B cell (primary cell): ENCODE measurements at regions not wholly inside any gene's neighbourhood (a gene's known extent, or its start where the extent isn't known, plus 50 kb on each side); places are given as distances from the start of the nearest gene placed in this dataset.

ENCODE experiments used
- ATAC-seq: fragments of 200-7000 bp; cut with Tn5 transposase; one replicate; pipeline ENCODE4 v1.10.0; 2021; ENCODE audit warnings: low read depth, mild to moderate bottlenecking, moderate number of reproducible peaks, moderate library complexity
- CTCF ChIA-PET: fragments of 350-600 bp; sonication (Branson Sonifier 250); formaldehyde crosslinking; loops from one replicate; lab custom pipeline; 2021; ENCODE audit warnings: antibody characterized with exemption, inconsistent platforms; lab: Charles Lee
- POLR2A ChIA-PET: fragments of 350-600 bp; sonication (Branson Sonifier 250); formaldehyde crosslinking; loops from one replicate; lab custom pipeline; 2021; ENCODE audit warnings: antibody characterized with exemption; lab: Charles Lee
- DNase-seq: peaks from one replicate; pipeline ENCODE4 v3.0.0; 2013
- H2AFZ ChIP-seq: 2 replicates; pipeline ENCODE4 v1.6.1; 2012; ENCODE audit warnings: mild to moderate bottlenecking, low read depth, low read length; ENCODE audit not compliant: insufficient read depth, poor library complexity, severe bottlenecking
- H3K27ac ChIP-seq, 2 donors: 1 replicate in 1 of 2; 2 replicates in 1 of 2; pipeline ENCODE4 v1.5.1; 2012 to 2013; ENCODE audit warnings: low read length in 2 of 2, mild to moderate bottlenecking in 2 of 2, moderate library complexity in 1 of 2
- H3K27me3 ChIP-seq, 4 experiments: fragments of 200-600 bp in 1 of 4; sonication (generic) in 1 of 4; replicated peaks in 1 of 4; 1 replicate in 2 of 4; 2 replicates in 2 of 4; pipeline versions ENCODE4 v1.6.1 to v1.7.0; 2013 to 2016; ENCODE audit warnings: low read length in 3 of 4, mild to moderate bottlenecking in 2 of 4, mixed read lengths in 1 of 4, moderate library complexity in 1 of 4; ENCODE audit not compliant: insufficient read depth in 4 of 4, control insufficient read depth in 3 of 4; ENCODE audit errors: control extremely low read depth in 1 of 4
- H3K36me3 ChIP-seq, 2 experiments: replicated peaks in 1 of 2; 1 replicate in 1 of 2; 2 replicates in 1 of 2; pipeline versions ENCODE4 v1.6.1 to v1.7.1; 2013; ENCODE audit warnings: low read length in 1 of 2; ENCODE audit not compliant: insufficient read depth in 2 of 2, control insufficient read depth in 1 of 2; ENCODE audit errors: control extremely low read depth in 1 of 2, extremely low read depth in 1 of 2
- H3K4me1 ChIP-seq, 2 donors: fragments of 200-600 bp in 1 of 2; sonication (generic) in 1 of 2; 1 replicate in 1 of 2; 2 replicates in 1 of 2; pipeline versions ENCODE4 v1.5.1 to v1.6.1; 2013 to 2017; ENCODE audit warnings: low read length in 2 of 2; ENCODE audit not compliant: control insufficient read depth in 2 of 2, insufficient read depth in 2 of 2
- H3K4me2 ChIP-seq: replicated peaks from 2 replicates; pipeline ENCODE3; 2012; ENCODE audit warnings: mild to moderate bottlenecking, low read depth, low read length; ENCODE audit not compliant: poor library complexity, severe bottlenecking
- H3K4me3 ChIP-seq, 5 experiments: fragments of 200-600 bp in 1 of 5; sonication (generic) in 1 of 5; 1 replicate in 3 of 5; 2 replicates in 2 of 5; pipeline versions ENCODE4 v1.5.1 to v1.7.0; 2011 to 2016; ENCODE audit warnings: low read length in 4 of 5, mild to moderate bottlenecking in 4 of 5, low read depth in 2 of 5, control low read depth in 1 of 5, moderate library complexity in 1 of 5; ENCODE audit not compliant: insufficient read depth in 1 of 5; ENCODE audit errors: control extremely low read depth in 1 of 5, extremely low read depth in 1 of 5
- H3K79me2 ChIP-seq: fragments of 200-600 bp; sonication (generic); one replicate; pipeline ENCODE4 v1.6.0; 2016; ENCODE audit warnings: low read length; ENCODE audit not compliant: control insufficient read depth, insufficient read depth
- H3K9ac ChIP-seq: fragments of 200-600 bp; sonication (generic); 2 replicates; pipeline ENCODE4 v1.6.1; 2017; ENCODE audit warnings: mild to moderate bottlenecking, low read length, moderate library complexity
- H3K9me3 ChIP-seq, 3 donors: one replicate each; pipeline versions ENCODE4 v1.6.1 to v1.7.1; 2013; ENCODE audit warnings: low read length in 2 of 3; ENCODE audit not compliant: control insufficient read depth in 2 of 3, insufficient read depth in 1 of 3; ENCODE audit errors: control extremely low read depth in 1 of 3
- H4K20me1 ChIP-seq: 2 replicates; pipeline ENCODE4 v1.6.0; 2012; ENCODE audit warnings: mild to moderate bottlenecking, low read length; ENCODE audit not compliant: insufficient read depth, control insufficient read depth, poor library complexity, severe bottlenecking
- H3K27ac Mint-ChIP-seq: one replicate; pipeline ENCODE4 v1.8.0; 2021; ENCODE audit warnings: mixed read lengths
- H3K27me3 Mint-ChIP-seq: one replicate; pipeline ENCODE4 v1.8.0; 2021; ENCODE audit warnings: mixed read lengths
- H3K4me1 Mint-ChIP-seq: one replicate; pipeline ENCODE4 v1.8.0; 2021; ENCODE audit warnings: mixed read lengths
- H3K4me3 Mint-ChIP-seq: one replicate; pipeline ENCODE4 v1.8.0; 2021; ENCODE audit warnings: mixed read lengths
- H3K9me3 Mint-ChIP-seq: one replicate; pipeline ENCODE4 v1.8.0; 2022; ENCODE audit warnings: mixed read lengths; ENCODE audit not compliant: insufficient read depth
- CTCF ChIP-seq: fragments of 200-600 bp; IDR thresholded peaks from one replicate; pipeline ENCODE4 v1.8.0; 2022; ENCODE audit warnings: antibody characterized with exemption, mild to moderate bottlenecking
- EZH2 ChIP-seq: IDR thresholded peaks from 2 replicates; pipeline ENCODE4 v1.6.1; 2012; ENCODE audit warnings: borderline replicate concordance, low read depth, mild to moderate bottlenecking, moderate library complexity, low read length; ENCODE audit not compliant: insufficient read depth, poor library complexity, severe bottlenecking
- WGBS: methylation state at CpG from one replicate; pipeline ENCODE4 v1.1.5; 2013; ENCODE audit warnings: missing lambda C conversion rate; ENCODE audit not compliant: insufficient coverage; 5-methylcytosine and 5-hydroxymethylcytosine counted together
- intact Hi-C: fragments of 100-400 bp; cut with micrococcal nuclease; formaldehyde crosslinking; loops from one replicate; pipeline ENCODE4 v1.10.0; 2022

GRCh38 chr19:32241306-32241705 lies 104.1 kb upstream of the ZNF507 start:
- no peak overlapping the region for H3K9ac ChIP-seq
- H3K4me1 ChIP-seq, result no peaks in the 10 kb centered on the region
- intact Hi-C loops, result no loop called here
- Mint-ChIP-seq H3K27me3 (peaks cover 6% of the 10 kb centered on the region), H3K4me1 (no peaks in the 10 kb centered on the region), H3K9me3 (no peaks in the 10 kb centered on the region), H3K4me3 (no peak overlapping the region), H3K27ac (no peak overlapping the region)
- ChIA-PET POLR2A (no interaction called here), CTCF (no interaction called here)
- WGBS, result 97% methylated on average over 6 of the region's 8 CpGs
- peaks cover 0 to 7% (median 0%) of the 10 kb centered on the region in 3 donors for H3K9me3 ChIP-seq
- H3K27me3 ChIP-seq, result no peaks in the 10 kb centered on the region
- no peak for TF ChIP-seq CTCF
- no peak for TF ChIP-seq EZH2
- no peaks in the 10 kb centered on the region for H3K36me3 ChIP-seq
- no peaks in the 10 kb centered on the region for H3K79me2 ChIP-seq
- no peak overlapping the region for H2AFZ ChIP-seq
- no peaks in the 10 kb centered on the region for H4K20me1 ChIP-seq
- no peak overlapping the region for H3K4me3 ChIP-seq
- no peak for ATAC-seq
- no peak overlapping the region for H3K27ac ChIP-seq
- H3K4me2 ChIP-seq, result no peak overlapping the region
- no peak for DNase-seq

- ATAC-seq, result no peak
- Histone ChIP-seq H3K4me3 (no peak overlapping the region), H2AFZ (no peak overlapping the region), H4K20me1 (no peaks in the 10 kb centered on the region), H3K36me3 (no peaks in the 10 kb centered on the region), H3K79me2 (no peaks in the 10 kb centered on the region), H3K4me2 (no peak overlapping the region), H3K27me3 (no peaks in the 10 kb centered on the region), H3K27ac (no peak overlapping the region), H3K4me1 (no peaks in the 10 kb centered on the region), H3K9ac (no peak overlapping the region), H3K9me3 (peaks cover 0 to 7% (median 0%) of the 10 kb centered on the region in 3 donors)
- H3K27ac Mint-ChIP-seq, result no peak overlapping the region
- no peak overlapping the region for H3K4me3 Mint-ChIP-seq
- ChIA-PET CTCF (no interaction called here), POLR2A (no interaction called here)
- intact Hi-C loops, result no loop called here
- no peak for TF ChIP-seq EZH2
- no peak for TF ChIP-seq CTCF
- no peak for DNase-seq
- 96% methylated on average over 9 of the region's 21 CpGs for WGBS
- H3K27me3 Mint-ChIP-seq, result peaks cover 7% of the 10 kb centered on the region
- no peaks in the 10 kb centered on the region for H3K9me3 Mint-ChIP-seq
- H3K4me1 Mint-ChIP-seq, result no peaks in the 10 kb centered on the region
Observed at GRCh38 chr19:32241932-32242710, 103.3 kb upstream of the ZNF507 start.
